Right kidney (tissue), 1 donor: ENCODE measurements at regions not wholly inside any gene's neighbourhood (a gene's known extent, or its start where the extent isn't known, plus 50 kb on each side); places are given as distances from the start of the nearest gene placed in this dataset.

ENCODE experiments used
- DNase-seq: peaks from one replicate; pipeline ENCODE4 v3.0.0-alpha.2; 2016

DNA sequence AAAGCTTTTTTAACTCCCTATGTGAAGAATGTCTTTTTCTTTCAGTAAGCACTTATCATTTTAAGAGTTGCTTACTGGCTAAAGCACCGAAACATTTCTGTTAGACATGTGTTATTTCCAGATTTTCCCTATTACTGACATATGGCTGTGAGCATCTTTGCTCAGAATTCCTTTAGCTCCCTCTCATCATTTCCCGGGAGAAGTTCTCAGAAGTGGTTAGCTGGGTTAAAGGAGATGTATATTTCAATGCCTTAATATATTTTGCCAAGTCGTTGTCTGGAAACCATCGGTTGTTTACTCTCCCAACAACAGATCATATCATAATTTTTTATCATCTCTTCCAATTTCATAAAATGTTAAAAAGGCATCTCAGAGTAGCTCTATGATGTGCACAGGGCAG is 396.5 kb downstream of the OCA2 start:
- DNase-seq, result no peak

DNA sequence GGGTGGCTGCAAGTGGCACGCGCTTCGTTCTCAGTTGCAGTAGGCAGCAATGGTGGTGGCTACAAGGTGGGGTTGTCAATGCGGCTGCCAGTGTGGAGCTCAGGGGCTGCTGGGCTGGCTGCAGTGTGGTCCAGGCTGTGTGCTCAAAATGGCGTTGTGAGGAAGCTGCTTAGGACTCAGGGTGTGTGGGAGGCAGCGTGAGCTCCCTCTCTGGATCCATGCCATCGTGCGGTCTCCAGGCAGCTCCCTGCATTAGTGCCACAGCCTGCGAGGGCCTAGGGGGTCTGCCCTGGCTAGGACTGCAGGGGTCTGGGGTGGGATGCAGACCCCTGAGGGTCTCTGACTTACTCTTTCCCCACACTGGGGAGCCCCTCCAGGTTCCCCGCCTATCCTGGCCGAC is 397.2 kb downstream of the OCA2 start:
- no peak for DNase-seq

DNA sequence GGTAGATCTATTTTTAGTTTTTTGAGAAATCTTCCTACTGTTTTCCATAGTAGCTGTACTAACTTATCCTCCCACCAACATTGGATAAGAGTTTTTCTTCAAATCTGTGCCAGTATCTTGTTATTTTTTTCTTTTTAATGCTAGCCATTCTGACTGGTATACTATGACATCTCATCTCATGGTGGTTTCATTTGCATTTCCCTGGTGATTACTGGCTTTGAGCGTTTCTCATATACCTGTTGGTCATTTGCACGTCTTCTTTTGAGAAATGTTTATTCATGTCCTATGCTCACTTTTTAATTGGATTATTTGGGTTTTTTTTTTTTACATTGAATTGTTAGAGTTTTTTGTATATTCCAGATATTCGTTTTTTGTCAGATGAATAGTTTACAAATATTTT is 398.1 kb downstream of the OCA2 start:
- no peak for DNase-seq

DNA sequence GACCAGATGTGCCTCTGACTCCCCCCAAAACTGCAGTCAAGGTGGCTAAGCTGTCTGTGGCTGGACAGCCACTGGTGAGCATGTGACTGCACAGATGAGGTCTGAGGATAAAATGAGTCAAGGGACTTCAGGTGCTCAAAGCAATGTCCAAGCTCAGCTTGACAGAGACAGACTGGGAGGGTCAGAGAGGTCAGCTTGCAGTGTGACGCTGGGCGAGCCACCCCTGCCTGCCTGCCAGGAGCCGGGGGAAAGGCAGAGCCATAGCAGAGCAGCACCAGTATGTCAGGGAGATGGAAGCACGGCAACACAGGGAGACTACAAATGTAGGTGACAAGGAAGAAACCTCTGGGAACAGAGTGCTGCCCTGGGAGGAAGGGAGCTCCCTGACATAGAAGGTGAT is 399.4 kb downstream of the OCA2 start:
- no peak for DNase-seq

DNA sequence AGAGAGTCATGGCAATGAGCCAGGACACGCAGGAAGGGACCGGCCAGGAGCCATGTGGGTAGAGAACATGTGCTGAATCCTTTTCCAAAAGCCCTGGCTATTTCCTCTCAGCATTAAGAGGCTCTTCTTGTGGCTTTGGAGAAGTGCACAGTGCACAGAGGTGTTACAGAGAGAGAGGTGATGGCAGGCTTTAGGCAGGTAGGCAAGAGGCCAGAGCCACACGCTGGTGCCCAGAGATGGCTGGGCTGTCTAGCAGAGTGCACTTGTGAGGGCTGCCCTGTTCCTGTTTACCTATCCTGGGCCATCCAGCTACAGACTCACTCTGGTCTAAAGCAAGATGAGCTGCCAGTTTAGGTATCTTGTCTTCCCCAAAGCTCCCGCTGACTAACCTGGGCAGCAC is 402.6 kb downstream of the OCA2 start:
- no peak for DNase-seq

- no peak for DNase-seq
Observed at GRCh38 chr15:27695726-27696125, 403.4 kb downstream of the OCA2 start.

- no peak for DNase-seq
Observed at GRCh38 chr15:27694506-27695087, 404.5 kb downstream of the OCA2 start.

- no peak for DNase-seq
Observed at GRCh38 chr15:27693280-27693679, 405.8 kb downstream of the OCA2 start.

- no peak for DNase-seq
Observed at GRCh38 chr15:27692438-27692837, 406.7 kb downstream of the OCA2 start.

GRCh38 chr15:27690290-27690689 is 408.8 kb downstream of the OCA2 start:
- DNase-seq, result no peak

DNA sequence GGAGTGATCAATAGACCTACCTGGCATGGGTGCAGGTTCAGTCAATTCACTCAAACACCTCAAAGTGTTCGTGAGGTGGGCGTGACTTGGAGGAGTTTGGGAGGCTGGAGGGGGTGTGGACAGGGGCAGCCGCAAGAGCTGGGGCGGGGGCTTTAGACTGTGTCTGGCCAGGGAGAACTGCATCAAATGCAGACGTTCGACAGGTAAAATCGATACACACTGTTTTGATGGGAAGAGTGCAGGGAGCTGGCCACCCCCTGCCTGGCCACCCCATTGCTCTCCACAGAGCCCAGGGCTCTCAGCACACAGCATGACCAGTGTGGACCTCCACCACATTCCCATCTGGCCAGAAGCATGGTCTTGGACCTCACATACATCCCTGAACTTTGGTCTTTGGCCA is 412.1 kb downstream of the OCA2 start:
- no peak for DNase-seq

GRCh38 chr15:27686369-27686768 is 412.7 kb downstream of the OCA2 start:
- DNase-seq, result no peak

DNA sequence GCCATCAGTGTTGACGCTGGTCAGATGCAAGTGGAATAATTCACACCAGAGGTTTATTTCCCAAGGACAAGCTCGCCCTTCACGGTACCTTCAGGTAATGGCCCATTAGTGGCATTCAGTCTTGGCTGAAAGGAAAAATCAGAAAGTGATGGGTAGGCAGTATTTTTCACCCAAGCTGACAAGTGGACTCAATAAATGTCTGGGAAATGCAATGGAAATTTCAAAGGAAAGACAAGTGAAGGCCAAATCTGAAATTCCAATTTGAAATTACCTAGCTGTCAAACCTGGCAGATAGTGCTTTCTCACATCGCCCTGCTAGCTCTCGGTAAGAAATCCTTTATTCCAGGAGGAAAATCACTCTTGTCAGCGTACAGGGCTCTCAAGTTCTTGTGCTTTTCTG is 413.5 kb downstream of the OCA2 start:
- no peak for DNase-seq

- no peak for DNase-seq
Observed at GRCh38 chr15:27683121-27683520, 416.0 kb downstream of the OCA2 start.

GRCh38 chr15:27681038-27681437 is 418.1 kb downstream of the OCA2 start:
- DNase-seq, result no peak

DNA sequence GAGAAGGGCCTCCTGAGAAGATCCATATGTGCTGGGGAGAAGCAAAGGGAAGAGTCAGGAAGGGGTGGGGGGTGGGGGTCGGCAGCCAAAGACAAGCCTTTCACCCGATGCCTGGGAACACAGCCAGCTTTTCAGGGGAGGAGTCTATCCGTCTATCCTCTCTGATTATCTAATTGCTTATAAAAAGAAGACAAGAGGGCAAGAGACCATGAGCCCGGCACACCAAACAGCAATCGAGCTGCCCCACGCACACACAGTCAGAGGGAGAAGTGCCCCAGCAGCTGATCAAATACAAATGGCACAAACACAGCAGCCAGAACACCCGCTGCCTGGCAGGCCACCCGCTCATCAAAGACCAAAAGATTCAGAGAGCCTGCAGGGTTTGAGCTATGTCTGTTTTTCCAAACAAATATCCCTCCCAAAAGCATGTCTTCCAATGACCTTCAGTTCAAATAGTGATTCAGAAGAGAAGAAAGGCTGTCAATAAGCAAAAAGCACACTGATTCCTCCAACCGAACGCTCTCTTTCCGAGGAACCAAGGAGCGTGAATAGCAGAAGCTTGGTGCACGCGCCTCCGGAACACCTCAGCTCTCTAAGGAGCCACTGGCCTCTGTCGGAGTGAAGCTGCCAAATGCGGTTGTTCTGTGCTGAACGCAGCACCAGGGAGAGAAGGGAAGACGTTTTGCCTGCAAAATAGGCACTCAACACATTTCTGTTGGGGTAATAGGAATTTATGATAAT is 419.2 kb downstream of the OCA2 start:
- DNase-seq, result peak; percentile 53

DNA sequence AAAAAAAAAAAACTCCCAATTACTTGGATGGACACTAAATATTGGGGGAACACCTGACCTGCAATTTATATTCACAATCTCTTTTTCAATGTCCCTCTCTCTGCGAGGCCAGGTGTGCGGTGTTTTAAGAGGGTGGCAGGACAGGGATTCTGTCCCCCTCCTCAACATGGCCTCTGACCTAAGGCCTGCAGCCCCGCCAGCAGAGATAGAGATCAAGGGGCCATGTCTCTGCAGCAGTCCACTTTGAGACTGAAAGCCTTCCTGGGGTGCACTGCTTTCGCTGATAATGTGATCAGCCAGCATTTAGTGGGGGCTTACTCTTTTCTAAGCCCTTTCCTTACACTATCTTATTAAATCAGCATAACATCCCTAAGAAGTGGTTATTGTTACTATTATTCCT is 419.9 kb downstream of the OCA2 start:
- no peak for DNase-seq

DNA sequence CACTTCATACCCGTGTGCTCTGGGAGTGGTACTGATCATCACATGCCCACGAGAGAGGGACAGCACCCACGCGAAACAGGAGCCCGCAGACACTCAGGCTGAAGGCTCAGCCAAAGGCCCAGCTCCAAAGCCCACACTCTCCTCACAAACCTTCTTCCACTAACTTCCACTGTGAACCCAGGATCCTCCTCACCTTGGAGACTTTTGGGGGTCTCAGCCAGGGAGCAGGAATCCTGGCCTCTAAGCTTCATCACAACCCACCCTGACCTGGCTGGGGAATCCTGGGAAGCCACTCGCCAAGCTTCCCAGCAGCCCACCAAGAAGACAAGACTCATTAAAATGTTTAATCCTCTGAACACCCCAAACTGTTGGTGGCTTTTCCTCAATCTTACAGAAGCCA is 421.2 kb downstream of the OCA2 start:
- DNase-seq, result no peak

DNA sequence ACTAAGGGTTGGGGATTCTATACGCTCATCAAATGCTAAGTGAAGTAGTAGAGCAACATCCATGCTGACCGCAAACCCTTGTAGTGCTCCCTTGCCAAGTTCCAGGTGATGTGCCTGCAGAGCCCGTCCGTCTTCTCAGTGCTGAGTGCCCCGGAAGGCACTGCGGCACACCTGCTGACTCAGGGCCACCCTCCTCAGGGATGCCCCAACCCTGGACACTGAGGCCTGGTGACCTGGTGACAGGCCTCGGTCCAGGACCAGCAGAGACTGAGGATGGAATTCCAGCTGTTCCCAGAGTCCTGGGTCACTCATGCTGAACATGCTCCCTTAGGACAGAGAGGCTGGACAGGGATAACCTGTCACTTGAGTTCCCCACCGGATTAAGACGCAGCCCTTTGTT is 422.5 kb downstream of the OCA2 start:
- no peak for DNase-seq

DNA sequence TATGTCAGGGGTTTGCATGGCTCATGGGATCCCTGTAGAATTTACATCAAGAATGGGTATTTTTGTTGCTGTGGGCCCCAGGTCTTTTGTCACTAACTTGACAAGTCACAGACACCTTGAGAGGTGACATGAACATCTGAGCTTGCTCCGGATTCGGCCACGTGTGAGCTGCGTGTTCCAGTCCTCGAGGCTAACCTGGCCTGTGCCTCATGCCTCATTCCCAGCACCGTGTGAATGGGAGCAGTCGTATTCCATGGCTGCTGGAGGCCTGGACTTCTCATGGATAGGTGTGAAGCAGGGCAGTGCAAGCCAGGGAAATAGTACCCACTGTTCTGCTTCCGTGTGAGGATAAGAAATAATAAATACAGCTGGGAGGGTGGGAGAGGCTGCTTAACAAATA is 423.5 kb downstream of the OCA2 start:
- no peak for DNase-seq

DNA sequence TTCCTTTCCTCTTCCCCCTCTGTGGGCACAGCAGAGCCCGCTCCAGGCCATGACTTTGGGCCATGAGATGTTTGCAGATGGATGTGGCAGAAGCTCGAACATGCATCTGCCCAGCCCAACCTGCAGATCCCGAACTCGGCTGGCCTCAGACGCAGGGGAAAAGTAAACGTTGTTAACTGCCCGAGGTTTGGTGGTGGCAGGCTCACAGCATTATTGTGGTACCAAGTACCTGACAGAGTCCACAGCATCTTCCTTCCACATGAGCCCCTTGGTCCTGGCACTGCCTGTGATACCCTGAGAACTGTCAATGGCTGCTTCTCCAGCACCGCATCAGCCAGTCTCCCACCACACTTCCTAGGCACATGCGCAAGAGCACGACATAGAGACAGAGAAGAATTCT is 424.3 kb downstream of the OCA2 start:
- DNase-seq, result no peak

DNA sequence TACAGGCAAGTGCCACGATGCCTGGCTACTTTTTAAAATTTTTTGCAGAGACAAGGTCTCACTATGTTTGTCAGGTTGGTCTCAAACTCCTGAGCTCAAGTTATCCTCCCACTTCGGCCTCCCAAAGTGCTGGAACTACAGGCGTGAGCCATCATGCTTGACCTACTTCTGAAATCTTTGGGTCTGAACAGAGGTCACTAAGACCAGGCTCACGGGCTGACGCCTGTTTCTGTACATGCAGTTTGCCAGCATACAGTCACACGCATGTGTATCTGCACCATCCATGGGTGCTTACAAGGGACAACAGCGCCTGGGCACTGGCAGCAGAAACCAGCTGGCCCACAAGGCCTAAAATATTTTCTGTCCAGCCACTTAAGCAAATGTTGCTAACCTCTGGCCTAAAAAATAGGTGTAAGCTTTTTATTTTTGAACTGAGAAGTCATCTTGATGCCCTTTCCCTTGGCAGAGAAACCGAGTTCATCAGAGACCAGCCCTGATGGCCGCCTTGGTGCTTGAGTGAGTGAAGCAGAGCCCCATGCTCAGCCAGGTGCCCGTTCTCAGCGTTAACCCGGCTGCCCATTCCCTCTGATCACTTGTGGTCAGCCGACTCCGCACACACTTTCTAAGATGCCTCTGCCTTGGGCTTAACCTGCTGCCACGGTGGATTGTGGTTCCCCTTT is 425.2 kb downstream of the OCA2 start:
- DNase-seq, result no peak

- DNase-seq, result no peak
Observed at GRCh38 chr15:27672537-27672936, 426.6 kb downstream of the OCA2 start.

GRCh38 chr15:27671819-27672437 is 427.2 kb downstream of the OCA2 start:
- DNase-seq, result no peak
